ENCODE measurements at regions not wholly inside any gene's neighbourhood (a gene's known extent, or its start where the extent isn't known, plus 50 kb on each side); places are given as distances from the start of the nearest gene placed in this dataset.

GRCh38 chr19:27824108-27824507 lies 1388.8 kb downstream of the UQCRFS1 start:
- TF ChIP-seq CTCF (IDR thresholded peaks at IDR 0.05; ENCODE audit: extremely low read depth in 1 of 2, insufficient read depth in 1 of 2, low read depth in 1 of 2, low read length in 2 of 2) (no peak), JUN (IDR thresholded peaks at IDR 0.05; ENCODE audit: borderline replicate concordance, insufficient read depth, insufficient read length, low read depth) (no peak), POLR2AphosphoS5 (IDR thresholded peaks at IDR 0.05; ENCODE audit: insufficient read depth, low read depth, low read length) (no peak), POLR2A (IDR thresholded peaks at IDR 0.05; ENCODE audit: low read depth, low read length) (no peak), MAX (IDR thresholded peaks at IDR 0.05; ENCODE audit: insufficient read depth, insufficient read length) (no peak), EZH2 (IDR thresholded peaks at IDR 0.05; ENCODE audit: borderline replicate concordance, low read depth, low read length, severe bottlenecking) (no peak)

Measured in endothelial cell of umbilical vein (primary cell).